AG20443 (cell line): ENCODE measurements at regions not wholly inside any gene's neighbourhood (a gene's known extent, or its start where the extent isn't known, plus 50 kb on each side); places are given as distances from the start of the nearest gene placed in this dataset.

ENCODE experiments used
- DNase-seq: peaks from one replicate; pipeline ENCODE4 v3.0.0; 2012; ENCODE audit warnings: low spot score, mixed read lengths

GRCh38 chr5:96340357-96340756 lies 92.7 kb downstream of the PCSK1 start:
- no peak for DNase-seq

DNA sequence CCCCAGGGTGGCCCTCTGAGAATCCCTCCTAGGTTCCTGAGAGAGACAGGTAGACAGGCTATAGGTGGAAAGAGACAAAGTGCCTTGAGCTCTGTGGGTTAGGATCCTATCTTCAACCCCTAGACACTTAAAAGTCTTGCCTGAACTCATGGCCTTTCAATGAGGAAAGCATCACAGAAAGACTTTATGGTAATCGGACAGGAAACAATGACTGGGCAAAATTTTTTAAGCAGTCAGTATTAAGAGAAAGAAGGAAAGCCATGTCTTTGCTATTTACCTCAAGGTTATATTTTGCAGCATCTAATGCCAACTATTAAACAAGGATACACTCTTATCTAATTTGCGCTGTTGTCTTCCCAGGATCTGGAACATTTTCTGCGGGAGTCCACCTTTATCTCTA lies 93.2 kb downstream of the PCSK1 start:
- DNase-seq, result no peak

DNA sequence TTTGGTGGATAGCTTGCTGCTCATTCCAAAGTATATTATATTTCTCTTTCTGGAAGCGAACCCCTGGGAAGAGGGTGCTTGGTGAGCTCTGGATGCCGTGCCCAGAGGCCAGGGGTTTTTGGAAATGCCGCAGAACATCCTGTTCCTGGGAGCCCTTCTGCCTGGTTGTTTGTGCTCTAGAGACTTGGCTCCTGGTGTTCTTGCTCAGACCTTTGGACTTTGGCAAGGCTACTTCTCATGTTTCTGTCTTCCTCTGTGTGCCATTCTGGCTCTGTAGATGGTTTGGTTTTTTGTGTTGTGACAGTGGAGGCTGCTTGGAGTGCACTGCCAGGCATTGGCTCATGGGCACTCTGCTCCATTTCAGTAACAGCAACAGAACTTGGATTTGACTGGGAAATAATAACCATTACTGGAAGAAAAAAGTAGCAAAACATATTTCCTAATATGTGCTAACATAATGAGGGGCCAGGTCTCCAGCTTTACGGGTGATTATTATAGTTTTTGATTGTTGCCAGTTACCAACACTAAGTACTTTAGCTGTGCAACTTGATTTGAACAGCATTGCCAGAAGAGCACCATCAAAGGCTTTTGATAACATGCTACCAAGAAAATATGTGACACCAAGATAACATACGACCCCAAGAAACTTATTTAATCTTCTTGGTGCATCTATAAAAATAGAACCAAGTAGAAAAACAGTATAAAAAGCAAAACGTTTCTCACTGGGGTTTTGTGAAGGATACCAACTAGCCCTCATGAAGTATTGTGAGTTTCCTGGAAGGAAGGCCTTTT lies 94.2 kb downstream of the PCSK1 start:
- DNase-seq, result no peak

DNA sequence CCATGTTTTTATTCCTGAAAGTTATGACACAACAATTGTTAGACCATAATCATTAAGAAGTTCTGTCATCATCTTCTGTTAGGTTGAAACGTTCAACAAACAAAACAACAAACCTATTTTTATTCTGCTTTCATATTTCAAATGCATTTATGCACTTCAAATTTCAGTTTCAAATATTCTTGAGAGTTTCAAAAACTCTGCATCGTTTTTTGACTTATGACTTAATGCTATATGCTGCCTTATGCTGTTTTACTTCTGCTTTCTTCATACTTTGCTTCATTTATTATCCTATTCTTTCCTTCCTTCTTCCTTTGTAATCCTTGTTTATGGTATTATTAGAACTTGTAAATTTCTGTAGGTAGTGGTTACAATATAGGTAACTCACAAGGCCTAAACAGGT lies 95.0 kb downstream of the PCSK1 start:
- no peak for DNase-seq

DNA sequence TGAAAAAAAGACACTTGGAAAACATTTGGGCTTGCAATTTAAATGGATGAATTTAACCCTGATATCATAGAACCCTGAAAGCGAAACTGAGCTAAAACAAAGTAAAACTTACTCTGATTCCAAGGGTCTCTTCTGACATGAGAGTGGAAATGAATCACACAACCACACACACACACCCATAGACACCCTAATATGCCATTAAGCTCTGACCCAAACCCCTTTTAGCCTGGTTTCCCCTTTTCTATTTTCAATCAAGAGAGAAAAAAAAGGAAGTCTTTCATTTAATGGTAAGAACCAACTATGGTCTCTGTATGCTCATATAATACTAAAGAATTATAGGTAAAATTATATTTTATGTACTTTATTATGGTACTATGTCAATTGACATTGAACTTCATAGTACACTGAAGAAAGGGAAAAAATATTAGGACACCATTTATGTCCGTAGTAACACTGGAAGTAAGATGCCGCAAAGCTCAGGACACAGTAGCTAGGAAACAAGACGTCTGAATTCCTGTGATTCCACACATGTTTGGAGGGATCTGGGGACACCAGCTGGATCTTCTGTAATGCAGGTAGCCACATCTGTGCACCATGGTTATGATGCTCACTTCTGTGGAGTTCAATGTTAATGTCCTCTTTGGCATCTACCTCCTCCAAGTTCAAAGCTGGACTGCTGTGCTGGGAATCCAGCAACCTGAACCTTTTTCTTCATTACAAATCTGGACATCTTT lies 95.8 kb downstream of the PCSK1 start:
- no peak for DNase-seq

- peak; percentile 62 for DNase-seq
These were observed 96.6 kb downstream of the PCSK1 start for GRCh38 chr5:96336351-96336985.

DNA sequence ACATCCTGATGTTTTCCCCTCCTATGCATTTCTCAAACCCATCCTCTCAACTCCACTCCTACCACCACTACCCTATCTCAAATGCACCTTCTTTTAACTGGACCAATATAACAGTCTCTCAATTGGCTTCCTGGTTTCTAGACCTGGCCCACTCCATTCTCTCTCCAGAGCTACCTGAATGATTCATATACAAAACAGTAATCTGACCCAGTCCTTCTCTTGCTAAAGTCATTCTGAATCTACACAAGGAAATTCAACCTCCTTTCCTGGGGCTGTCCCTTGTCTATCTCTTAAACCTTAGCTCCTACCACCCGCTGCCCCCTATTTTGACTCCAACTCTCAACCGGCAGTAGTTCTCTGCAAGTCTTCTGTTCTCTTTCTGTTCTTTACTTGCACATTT lies 97.2 kb downstream of the PCSK1 start:
- no peak for DNase-seq

DNA sequence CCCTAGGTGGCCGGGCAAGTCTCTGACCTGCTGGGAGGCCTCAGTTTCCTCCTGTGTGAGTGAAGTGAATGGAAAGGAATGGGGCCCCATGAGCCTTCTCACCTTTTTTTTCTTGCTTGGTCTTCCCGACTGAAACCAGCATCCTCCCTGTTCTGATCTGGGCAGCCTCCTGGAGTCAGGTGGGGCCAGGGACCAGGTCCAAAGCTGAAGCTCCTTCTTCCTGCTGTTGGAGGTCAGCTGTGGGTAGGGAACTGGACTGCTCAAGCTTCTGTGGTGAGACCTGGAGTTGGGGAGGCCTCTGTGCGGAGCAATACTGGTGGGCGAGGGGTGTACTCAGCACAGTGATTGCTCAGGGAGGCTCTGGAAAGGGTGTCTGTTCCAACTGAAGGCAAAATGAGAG lies 99.7 kb downstream of the PCSK1 start:
- no peak for DNase-seq

DNA sequence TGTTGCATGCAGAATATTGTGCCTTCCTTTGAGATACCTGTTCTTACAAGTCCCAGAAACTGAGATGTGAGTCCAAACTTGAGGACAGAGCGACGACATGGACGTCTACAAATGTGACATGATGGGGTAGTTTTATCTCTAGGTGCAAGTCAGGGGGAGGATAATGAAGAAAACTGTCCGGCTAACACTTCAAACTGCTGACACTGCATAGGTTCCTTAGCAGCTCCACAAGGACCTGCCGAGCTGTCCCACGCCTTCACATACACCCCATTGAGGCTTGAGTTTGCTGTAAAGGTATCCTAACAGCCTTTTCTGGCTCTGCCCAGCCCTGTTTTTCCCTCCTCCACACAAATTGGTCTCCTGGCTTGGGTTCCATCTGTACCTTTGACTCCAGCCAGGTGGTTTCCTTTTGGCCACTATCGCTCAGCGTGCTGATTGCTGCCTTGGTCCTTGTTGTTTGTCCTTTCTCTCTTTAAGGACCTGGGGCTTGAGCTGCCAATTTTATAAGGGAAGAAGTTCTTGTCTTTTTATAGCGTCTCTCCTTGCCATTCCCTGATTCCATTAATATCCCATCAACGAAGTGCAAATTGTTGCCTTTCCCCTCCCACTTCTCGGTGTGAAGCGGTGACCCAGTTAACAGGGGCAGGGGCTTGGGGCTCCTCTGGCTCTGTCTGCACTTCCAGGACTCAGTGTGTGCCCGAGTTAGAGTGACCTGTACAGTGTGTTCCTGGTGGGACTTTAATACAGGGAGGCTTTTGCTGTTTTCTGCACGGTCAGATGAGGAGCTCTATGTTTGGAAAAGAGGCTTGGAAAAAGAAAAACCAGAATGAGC lies 100.3 kb downstream of the PCSK1 start:
- DNase-seq, result no peak

DNA sequence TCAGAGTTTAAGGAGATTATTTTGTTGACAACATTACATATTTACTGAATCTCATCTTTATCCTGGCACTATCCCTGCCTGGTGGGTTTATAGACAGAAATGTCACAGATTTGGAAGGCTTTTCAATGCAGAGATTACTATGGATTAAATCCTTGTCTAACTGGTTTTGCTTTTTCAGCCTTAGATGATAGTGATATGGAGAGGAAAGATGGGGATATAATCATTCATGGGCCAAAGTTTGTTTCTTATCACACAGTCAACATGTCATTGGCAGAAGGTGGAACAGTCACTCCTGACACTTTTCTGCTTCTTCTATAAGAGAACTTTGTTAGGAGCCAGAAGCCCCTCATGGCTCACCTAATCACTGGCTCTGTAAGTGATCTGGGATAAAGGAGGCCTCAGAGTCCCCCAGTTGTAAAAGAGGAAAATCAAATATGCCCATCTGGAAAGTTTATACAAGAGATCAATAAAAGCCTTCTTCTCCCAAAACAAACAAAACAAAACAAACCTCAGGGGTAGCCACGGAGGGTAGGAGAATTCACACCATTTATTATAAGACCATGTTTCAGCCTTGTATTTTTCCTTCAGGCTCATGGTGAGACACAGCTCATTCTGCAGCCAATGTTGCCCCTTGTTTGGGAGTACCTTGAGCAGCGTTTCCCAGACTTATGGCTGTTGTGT lies 101.2 kb downstream of the PCSK1 start:
- no peak for DNase-seq

DNA sequence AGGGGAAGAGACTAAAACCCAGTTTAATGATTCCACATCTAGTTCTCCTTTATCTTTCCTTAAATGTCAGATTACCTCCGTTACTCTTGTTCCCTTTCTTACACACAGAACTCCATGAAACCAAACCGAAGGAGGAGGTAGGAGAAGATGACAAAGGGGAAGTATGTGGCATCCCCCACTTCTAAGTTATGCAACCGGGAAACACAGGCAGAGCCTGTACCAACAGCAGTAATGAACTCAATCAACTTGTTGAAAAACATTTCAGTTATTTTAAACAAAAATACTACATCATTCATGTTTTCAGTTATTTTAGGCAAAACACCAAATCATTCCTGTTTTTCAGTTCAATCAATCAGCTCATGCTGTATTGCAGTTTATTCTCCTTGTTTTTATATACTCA lies 101.8 kb downstream of the PCSK1 start:
- DNase-seq, result no peak

- DNase-seq, result no peak
These were observed 102.4 kb downstream of the PCSK1 start for GRCh38 chr5:96330530-96331140.

DNA sequence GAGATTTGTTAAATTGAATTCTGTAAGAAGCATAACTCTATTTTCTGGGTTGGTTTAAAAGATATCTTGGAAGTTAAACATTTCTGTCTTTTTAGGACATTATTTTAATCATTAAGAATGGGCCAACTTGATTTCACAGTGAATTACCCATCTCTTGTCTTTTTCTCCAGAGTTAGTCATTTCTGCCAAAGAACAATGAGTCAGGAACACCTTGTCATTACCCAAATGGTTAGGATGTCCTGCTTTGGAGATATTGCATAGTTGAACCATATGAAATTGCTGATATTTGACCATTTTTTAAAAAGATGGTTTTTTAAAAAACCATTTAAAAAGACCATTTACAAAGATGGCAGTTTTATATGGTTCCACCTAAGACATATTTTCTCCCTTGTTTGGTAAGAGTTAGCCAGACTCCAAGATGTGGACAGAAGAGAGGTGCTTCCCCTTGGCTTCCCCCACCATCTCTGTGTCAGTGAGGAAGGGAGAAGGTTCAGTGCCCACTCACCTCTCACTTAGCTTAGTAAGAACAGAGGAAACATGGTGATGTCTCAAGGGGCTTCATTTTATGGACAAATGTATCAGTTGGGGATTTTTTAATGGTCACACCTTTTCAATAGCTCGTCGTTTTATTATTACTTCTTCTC lies 103.0 kb downstream of the PCSK1 start:
- no peak for DNase-seq

DNA sequence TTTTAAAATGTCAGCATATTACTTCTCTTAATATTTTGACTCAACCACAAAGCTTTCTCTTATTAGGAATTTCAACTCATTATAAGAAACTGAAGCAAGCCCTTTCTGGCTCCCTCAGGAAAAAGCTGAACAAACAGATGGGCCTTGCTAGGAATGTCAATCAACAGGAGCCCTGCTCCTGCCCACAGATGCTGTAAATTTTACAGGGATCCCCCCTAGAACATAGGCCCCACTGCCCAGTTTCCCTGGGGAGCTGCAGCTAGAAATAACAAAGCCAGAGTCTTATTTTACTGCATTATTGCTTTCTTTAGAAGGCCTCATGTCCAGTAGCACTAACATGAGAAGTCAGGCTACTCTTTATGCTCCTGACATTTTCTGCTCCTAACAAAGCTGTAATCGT lies 103.8 kb downstream of the PCSK1 start:
- no peak for DNase-seq

- DNase-seq, result no peak
These were observed 105.3 kb downstream of the PCSK1 start for GRCh38 chr5:96327722-96328121.

DNA sequence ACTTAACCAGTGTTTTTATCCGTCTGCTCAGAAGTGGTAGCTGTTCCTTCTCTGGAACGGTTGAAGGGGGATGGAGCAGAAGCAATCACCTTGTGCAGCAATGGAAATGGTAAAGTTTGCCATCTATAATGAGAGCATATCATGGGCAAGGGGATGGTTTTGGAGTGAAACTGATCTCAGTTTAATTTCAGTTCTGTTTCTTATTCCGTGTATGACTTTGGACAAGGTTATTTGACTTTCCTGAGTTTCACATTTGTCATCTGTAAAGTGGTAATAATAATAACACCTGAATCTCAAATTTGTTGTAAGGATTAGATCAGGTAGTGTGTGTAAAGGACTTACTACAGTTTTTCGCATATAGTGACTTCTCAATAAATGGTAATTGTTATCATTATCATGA lies 106.1 kb downstream of the PCSK1 start:
- no peak for DNase-seq

GRCh38 chr5:96324708-96325107 lies 108.3 kb downstream of the PCSK1 start:
- no peak for DNase-seq

GRCh38 chr5:96322865-96323264 lies 110.2 kb downstream of the PCSK1 start:
- DNase-seq, result no peak

- no peak for DNase-seq
These were observed 110.8 kb downstream of the PCSK1 start for GRCh38 chr5:96322217-96322616.

- peak; percentile 34 for DNase-seq
These were observed 111.7 kb downstream of the PCSK1 start for GRCh38 chr5:96321345-96321744.

DNA sequence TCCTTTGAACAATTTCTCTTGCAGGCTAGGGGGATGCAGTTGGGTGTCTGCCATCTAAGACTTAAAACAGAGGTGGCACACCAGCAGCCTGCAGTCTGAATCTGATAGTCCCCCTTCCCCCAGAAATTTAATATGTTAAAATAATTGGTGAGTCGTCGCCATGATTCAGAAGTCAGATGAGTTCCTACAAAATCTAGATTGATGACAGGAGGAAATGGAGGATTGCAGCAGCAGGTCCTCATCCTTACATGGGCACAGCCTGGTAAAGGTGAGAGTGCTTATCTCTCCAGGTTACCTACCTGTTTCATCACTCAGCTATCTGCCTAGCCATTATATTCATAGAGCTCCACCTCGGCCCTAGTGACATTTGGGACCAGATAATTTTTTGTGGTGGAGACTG lies 112.3 kb downstream of the PCSK1 start:
- DNase-seq, result no peak
